ENCODE measurements at regions not wholly inside any gene's neighbourhood (a gene's known extent, or its start where the extent isn't known, plus 50 kb on each side); places are given as distances from the start of the nearest gene placed in this dataset.

- TF ChIP-seq, protein P1, sequence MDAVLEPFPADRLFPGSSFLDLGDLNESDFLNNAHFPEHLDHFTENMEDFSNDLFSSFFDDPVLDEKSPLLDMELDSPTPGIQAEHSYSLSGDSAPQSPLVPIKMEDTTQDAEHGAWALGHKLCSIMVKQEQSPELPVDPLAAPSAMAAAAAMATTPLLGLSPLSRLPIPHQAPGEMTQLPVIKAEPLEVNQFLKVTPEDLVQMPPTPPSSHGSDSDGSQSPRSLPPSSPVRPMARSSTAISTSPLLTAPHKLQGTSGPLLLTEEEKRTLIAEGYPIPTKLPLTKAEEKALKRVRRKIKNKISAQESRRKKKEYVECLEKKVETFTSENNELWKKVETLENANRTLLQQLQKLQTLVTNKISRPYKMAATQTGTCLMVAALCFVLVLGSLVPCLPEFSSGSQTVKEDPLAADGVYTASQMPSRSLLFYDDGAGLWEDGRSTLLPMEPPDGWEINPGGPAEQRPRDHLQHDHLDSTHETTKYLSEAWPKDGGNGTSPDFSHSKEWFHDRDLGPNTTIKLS (IDR thresholded peaks at IDR 0.05; ENCODE audit: borderline replicate concordance, low read depth): no peak
- TF ChIP-seq, protein P2, sequence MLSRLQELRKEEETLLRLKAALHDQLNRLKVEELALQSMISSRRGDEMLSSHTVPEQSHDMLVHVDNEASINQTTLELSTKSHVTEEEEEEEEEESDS (CRISPR knock-in tag; IDR thresholded peaks at IDR 0.05): no peak
- no peak for TF ChIP-seq ETS2 (tag; IDR thresholded peaks at IDR 0.05; ENCODE audit: borderline replicate concordance, poor library complexity, severe bottlenecking)
These were observed 302.2 kb upstream of the CNTN3 start (continued) for GRCh38 chr3:74916696-74917095.

DNA sequence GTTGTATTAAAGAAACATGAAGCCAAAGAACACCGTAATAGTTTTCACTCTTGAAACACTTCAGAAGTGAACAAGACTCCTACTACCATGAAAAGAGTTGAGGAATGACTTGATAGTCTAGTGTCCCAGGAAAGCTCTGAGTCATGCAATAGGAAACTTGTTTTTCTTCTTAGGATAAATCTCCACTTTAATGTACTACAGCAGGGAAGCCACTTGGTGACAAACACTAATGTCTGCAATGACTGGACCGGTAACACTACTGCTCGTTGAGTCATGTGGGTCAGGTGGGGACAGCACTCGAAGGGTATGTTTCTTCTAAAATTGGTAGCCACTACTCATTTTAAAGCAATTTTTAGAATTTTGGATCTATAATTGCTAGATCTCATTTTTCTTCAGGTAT is 291.7 kb upstream of the CNTN3 start:
- Histone ChIP-seq H2AFZ (ENCODE audit: low read depth, low read length) (no peak overlapping the region), H4K20me1 (replicated peaks; ENCODE audit: control insufficient read depth, insufficient read depth, low read length) (no peaks in the 10 kb centered on the region), H3K9me3 (replicated peaks; ENCODE audit: control insufficient read depth, insufficient read depth, low read depth, low read length) (no peaks in the 10 kb centered on the region), H3K9ac (ENCODE audit: insufficient read depth in 1 of 2, low read depth in 2 of 2, low read length in 2 of 2) (no peak overlapping the region), H3K4me3 (no peak overlapping the region), H3K27me3 (ENCODE audit: control insufficient read depth in 2 of 2, insufficient read depth in 2 of 2, low read length in 2 of 2) (no peaks in the 10 kb centered on the region), H3K4me2 (ENCODE audit: insufficient read depth, low read length) (no peak overlapping the region), H3K9me1 (ENCODE audit: control insufficient read depth, insufficient read depth, low read length) (no peaks in the 10 kb centered on the region), H3K27ac (ENCODE audit: extremely low read depth, low read depth, low read length) (no peak overlapping the region), H3K36me3 (ENCODE audit: control insufficient read depth, insufficient read depth, low read length) (no peaks in the 10 kb centered on the region), H3K4me1 (replicated peaks in 1 of 2; ENCODE audit: control insufficient read depth in 2 of 2, insufficient read depth in 2 of 2, low read length in 2 of 2) (no peaks in the 10 kb centered on the region), H3K79me2 (ENCODE audit: control insufficient read depth, insufficient read depth, low read length) (no peaks in the 10 kb centered on the region)
- BruUV-seq (replicated peaks): no TSS peak
- no peak for ATAC-seq
- in situ Hi-C loops (cut with MboI): no loop called here
- intact Hi-C loops (cut with micrococcal nuclease): no loop called here
- WGBS (ENCODE audit: insufficient coverage, low coverage, missing lambda C conversion rate): 0% methylated on average over 4 of the region's 4 CpGs
- no peak for FAIRE-seq
- DNase-seq (ENCODE audit: extremely low read depth in 1 of 4, low spot score in 3 of 4): no peak
- CTCF ChIA-PET (ENCODE audit: low intra/inter-chr PET ratio): no interaction called here
- POLR2A ChIA-PET: no interaction called here
- no peak for TF ChIP-seq ZNF217 (CRISPR knock-in tag; IDR thresholded peaks at IDR 0.05)
- no peak for TF ChIP-seq ERF (CRISPR knock-in tag; IDR thresholded peaks at IDR 0.05)
- no peak for TF ChIP-seq ETV6 (IDR thresholded peaks at IDR 0.05; ENCODE audit: borderline replicate concordance in 1 of 2, low read depth in 2 of 2, low read length in 1 of 2)
- TF ChIP-seq ETV6 (CRISPR knock-in tag; IDR thresholded peaks at IDR 0.05; ENCODE audit: borderline replicate concordance): no peak
- TF ChIP-seq ZNF311 (CRISPR knock-in tag; IDR thresholded peaks at IDR 0.05): no peak
- no peak for TF ChIP-seq HNRNPLL (IDR thresholded peaks at IDR 0.05; ENCODE audit: low read depth, low read length, poor library complexity, severe bottlenecking)
- no peak for TF ChIP-seq SIRT6 (IDR thresholded peaks at IDR 0.05; ENCODE audit: low read depth, low read length)
- TF ChIP-seq TSC22D4 (tag; IDR thresholded peaks at IDR 0.05): no peak
- TF ChIP-seq THRAP3 (IDR thresholded peaks at IDR 0.05; ENCODE audit: borderline replicate concordance): no peak
- no peak for TF ChIP-seq NCOA6 (IDR thresholded peaks at IDR 0.05)
- TF ChIP-seq MCM5 (IDR thresholded peaks at IDR 0.05; ENCODE audit: low read depth): no peak
- TF ChIP-seq JUN (IDR thresholded peaks at IDR 0.05; ENCODE audit: borderline replicate concordance, low read depth, low read length): no peak
- no peak for TF ChIP-seq JUN (CRISPR knock-in tag; IDR thresholded peaks at IDR 0.05; ENCODE audit: borderline replicate concordance)
- no peak for TF ChIP-seq TBP (optimal IDR thresholded peaks at IDR 0.05; ENCODE audit: low read depth, low read length)
- no peak for TF ChIP-seq NRF1 (conservative IDR thresholded peaks at IDR 0.05 in 1 of 2, IDR thresholded peaks at IDR 0.05 in 1 of 2)
- TF ChIP-seq ZNF263 (CRISPR knock-in tag; IDR thresholded peaks at IDR 0.05; ENCODE audit: borderline replicate concordance): no peak
- no peak for TF ChIP-seq HMG20A (CRISPR knock-in tag; conservative IDR thresholded peaks at IDR 0.05)
- no peak for TF ChIP-seq KDM1A (IDR thresholded peaks at IDR 0.05)
- TF ChIP-seq BCOR (IDR thresholded peaks at IDR 0.05): no peak
- no peak for TF ChIP-seq ZC3H8 (IDR thresholded peaks at IDR 0.05)

Data from K562 (cell line).